Testis (tissue), 2 donors: ENCODE measurements at regions not wholly inside any gene's neighbourhood (a gene's known extent, or its start where the extent isn't known, plus 50 kb on each side); places are given as distances from the start of the nearest gene placed in this dataset.

Experiments used
- DNase-seq: peaks from one replicate; pipeline ENCODE4 v3.0.0-alpha.2; 2019
- H3K27ac ChIP-seq, 2 donors: fragments of 200-600 bp; sonication (generic); one replicate each; pipeline ENCODE4 v1.5.1; 2019
- H3K27me3 ChIP-seq: fragments of 200-600 bp; sonication (generic); one replicate; pipeline ENCODE4 v1.5.1; 2019
- H3K36me3 ChIP-seq: fragments of 200-600 bp; sonication (generic); one replicate; pipeline ENCODE4 v1.5.1; 2017; ENCODE audit warnings: low read depth; ENCODE audit errors: missing control alignments
- H3K4me1 ChIP-seq: fragments of 200-600 bp; sonication (generic); one replicate; pipeline ENCODE4 v1.5.1; 2019
- H3K4me3 ChIP-seq, 2 donors: fragments of 200-600 bp; sonication (generic); one replicate each; pipeline ENCODE4 v1.5.1; 2017 to 2019
- H3K9me3 ChIP-seq: fragments of 200-600 bp; sonication (generic); one replicate; pipeline ENCODE4 v1.5.1; 2017
- CTCF ChIP-seq, 3 experiments: fragments of 450-650 bp in 2 of 3; fragments of 200-600 bp in 1 of 3; sonication (generic) in 1 of 3; IDR thresholded peaks; one replicate each; pipeline ENCODE4 v1.5.1; 2016 to 2019; ENCODE audit warnings: antibody characterized with exemption in 3 of 3, mild to moderate bottlenecking in 2 of 3, moderate library complexity in 1 of 3
- POLR2A ChIP-seq: fragments of 450-650 bp; IDR thresholded peaks from one replicate; pipeline ENCODE4 v1.6.1; 2017; ENCODE audit warnings: antibody characterized with exemption, mild to moderate bottlenecking, moderate library complexity
- WGBS, 2 donors: methylation state at CpG; one replicate each; pipeline ENCODE4 v1.1.5; 2018; 5-methylcytosine and 5-hydroxymethylcytosine counted together
- intact Hi-C: fragments of 100-400 bp; cut with DNase I; formaldehyde crosslinking; loops from one replicate; pipeline ENCODE4 v1.15.1; 2023; ENCODE audit warnings: low total_unique reads

- TF ChIP-seq POLR2A (no peak), CTCF (IDR thresholded peaks at IDR 0.05) (no peak)
- 33 to 41% methylated on average over 2 of the region's 2 CpGs for WGBS, 2 donors
- no peaks in the 10 kb centered on the region for H3K36me3 ChIP-seq
- intact Hi-C loops = no loop called here
- H3K27me3 ChIP-seq = no peaks in the 10 kb centered on the region
- peaks cover 6% of the 10 kb centered on the region for H3K4me1 ChIP-seq
- peak overlapping the region in 1 of 2 donors; percentile 52 for H3K27ac ChIP-seq
- H3K9me3 ChIP-seq = no peaks in the 10 kb centered on the region
- no peak for DNase-seq
- H3K4me3 ChIP-seq = no peak overlapping the region
Measured at GRCh38 chr12:69108037-69108436, 131.3 kb upstream of the CPSF6 start.

- intact Hi-C loops = no loop called here
- Histone ChIP-seq H3K27me3 (no peaks in the 10 kb centered on the region), H3K4me1 (no peaks in the 10 kb centered on the region), H3K4me3 (no peak overlapping the region), H3K27ac (no peak overlapping the region), H3K9me3 (no peaks in the 10 kb centered on the region), H3K36me3 (no peaks in the 10 kb centered on the region)
- TF ChIP-seq CTCF (IDR thresholded peaks at IDR 0.05) (no peak), POLR2A (no peak)
- no peak for DNase-seq
- whole genome bisulfite sequencing, 2 donors = 62 to 67% methylated on average over 4 of the region's 4 CpGs
Measured at GRCh38 chr12:69112616-69113015, 126.8 kb upstream of the CPSF6 start.

GRCh38 chr12:69115099-69115498 lies 124.3 kb upstream of the CPSF6 start:
- H3K4me3 ChIP-seq = no peak overlapping the region
- TF ChIP-seq POLR2A = no peak
- TF ChIP-seq CTCF (IDR thresholded peaks at IDR 0.05) = no peak
- H3K36me3 ChIP-seq = no peaks in the 10 kb centered on the region
- intact Hi-C loops = no loop called here
- no peak overlapping the region for H3K27ac ChIP-seq
- WGBS, 2 donors = 88 to 98% methylated on average over 2 of the region's 3 CpGs
- no peaks in the 10 kb centered on the region for H3K4me1 ChIP-seq
- H3K9me3 ChIP-seq = no peaks in the 10 kb centered on the region
- no peaks in the 10 kb centered on the region for H3K27me3 ChIP-seq
- no peak for DNase-seq

GRCh38 chr12:69115951-69116350 lies 123.4 kb upstream of the CPSF6 start:
- Histone ChIP-seq H3K4me1 (no peaks in the 10 kb centered on the region), H3K9me3 (no peaks in the 10 kb centered on the region), H3K27me3 (no peaks in the 10 kb centered on the region), H3K27ac (no peak overlapping the region), H3K4me3 (no peak overlapping the region), H3K36me3 (no peaks in the 10 kb centered on the region)
- TF ChIP-seq CTCF (IDR thresholded peaks at IDR 0.05) (no peak), POLR2A (no peak)
- intact Hi-C loops = no loop called here
- WGBS, 2 donors = 60 to 64% methylated on average over 9 of the region's 9 CpGs
- no peak for DNase-seq

GRCh38 chr12:69117566-69118266 lies 121.7 kb upstream of the CPSF6 start:
- Histone ChIP-seq H3K36me3 (no peaks in the 10 kb centered on the region), H3K4me3 (no peak overlapping the region), H3K27ac (no peak overlapping the region), H3K27me3 (no peaks in the 10 kb centered on the region), H3K9me3 (no peaks in the 10 kb centered on the region), H3K4me1 (no peaks in the 10 kb centered on the region)
- intact Hi-C loops = no loop called here
- TF ChIP-seq CTCF (IDR thresholded peaks at IDR 0.05) = no peak
- no peak for TF ChIP-seq POLR2A
- no peak for DNase-seq
- 92 to 94% methylated on average over 5 of the region's 5 CpGs for WGBS, 2 donors
